Stomach (tissue), 4 donors: ENCODE measurements at regions not wholly inside any gene's neighbourhood (a gene's known extent, or its start where the extent isn't known, plus 50 kb on each side); places are given as distances from the start of the nearest gene placed in this dataset.

ENCODE experiments used
- EP300 ChIP-seq: sonication (generic); formaldehyde crosslinking; IDR thresholded peaks from one replicate; pipeline ENCODE4 v1.6.1; 2017; ENCODE audit warnings: antibody characterized with exemption
- POLR2AphosphoS5 ChIP-seq, 3 donors: sonication (generic); formaldehyde crosslinking; IDR thresholded peaks; one replicate each; pipeline ENCODE4 v1.6.1; 2016; ENCODE audit warnings: antibody characterized with exemption in 3 of 3
- TF ChIP-seq, protein P1 (sequence below), 7 experiments: fragments of 450-650 bp in 4 of 7; fragments of 200-600 bp in 3 of 7; sonication (generic) in 3 of 7; IDR thresholded peaks; one replicate each; pipeline ENCODE4 v1.5.1; 2016 to 2019; ENCODE audit warnings: antibody characterized with exemption in 7 of 7, control low read depth in 2 of 7, mild to moderate bottlenecking in 1 of 7

DNA sequence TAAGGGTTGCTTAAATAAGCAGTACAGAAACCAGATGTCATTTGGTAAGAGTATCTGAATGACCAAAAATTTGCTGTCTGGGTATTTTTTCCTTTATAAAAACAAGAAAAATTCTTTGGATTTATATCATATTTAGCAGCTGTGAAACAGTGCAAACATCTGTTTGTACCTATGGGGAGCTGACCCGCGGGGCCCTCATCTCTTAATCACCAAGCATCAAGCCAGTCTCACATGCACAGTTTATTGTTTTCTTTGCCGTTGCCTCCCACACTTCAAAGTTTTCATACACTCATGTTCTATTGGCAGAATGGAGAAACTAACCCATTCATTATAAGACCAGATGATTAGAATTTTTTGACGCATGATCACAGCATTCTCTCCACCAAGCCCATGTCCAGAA, 142.2 kb downstream of the BMP4 start:
- TF ChIP-seq POLR2AphosphoS5 (IDR thresholded peaks at IDR 0.05) (no peak), EP300 (no peak)
- TF ChIP-seq, protein P1, sequence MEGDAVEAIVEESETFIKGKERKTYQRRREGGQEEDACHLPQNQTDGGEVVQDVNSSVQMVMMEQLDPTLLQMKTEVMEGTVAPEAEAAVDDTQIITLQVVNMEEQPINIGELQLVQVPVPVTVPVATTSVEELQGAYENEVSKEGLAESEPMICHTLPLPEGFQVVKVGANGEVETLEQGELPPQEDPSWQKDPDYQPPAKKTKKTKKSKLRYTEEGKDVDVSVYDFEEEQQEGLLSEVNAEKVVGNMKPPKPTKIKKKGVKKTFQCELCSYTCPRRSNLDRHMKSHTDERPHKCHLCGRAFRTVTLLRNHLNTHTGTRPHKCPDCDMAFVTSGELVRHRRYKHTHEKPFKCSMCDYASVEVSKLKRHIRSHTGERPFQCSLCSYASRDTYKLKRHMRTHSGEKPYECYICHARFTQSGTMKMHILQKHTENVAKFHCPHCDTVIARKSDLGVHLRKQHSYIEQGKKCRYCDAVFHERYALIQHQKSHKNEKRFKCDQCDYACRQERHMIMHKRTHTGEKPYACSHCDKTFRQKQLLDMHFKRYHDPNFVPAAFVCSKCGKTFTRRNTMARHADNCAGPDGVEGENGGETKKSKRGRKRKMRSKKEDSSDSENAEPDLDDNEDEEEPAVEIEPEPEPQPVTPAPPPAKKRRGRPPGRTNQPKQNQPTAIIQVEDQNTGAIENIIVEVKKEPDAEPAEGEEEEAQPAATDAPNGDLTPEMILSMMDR (IDR thresholded peaks at IDR 0.05): no peak
